ENCODE measurements at regions not wholly inside any gene's neighbourhood (a gene's known extent, or its start where the extent isn't known, plus 50 kb on each side); places are given as distances from the start of the nearest gene placed in this dataset.

GRCh38 chr6:134532694-134533624, 215.0 kb upstream of the SGK1 start:
- TF ChIP-seq CTCF (IDR thresholded peaks at IDR 0.05 in 8 of 11, conservative IDR thresholded peaks at IDR 0.05 in 3 of 11) = no peak
- no peak for TF ChIP-seq POLR2AphosphoS5 (IDR thresholded peaks at IDR 0.05)

All from spleen (tissue), 7 donors.